ENCODE measurements at regions not wholly inside any gene's neighbourhood (a gene's known extent, or its start where the extent isn't known, plus 50 kb on each side); places are given as distances from the start of the nearest gene placed in this dataset.
A peak's percentile ranks its signal among the peaks of the same experiment; 100 is the strongest.

GRCh38 chr9:38162332-38163211 is 93.5 kb upstream of the SHB start:
- H3K4me3 ChIP-seq (ENCODE audit: low read depth, low read length) = no peak overlapping the region
- no peak for DNase-seq (ENCODE audit: low read depth)
- TF ChIP-seq CTCF (IDR thresholded peaks at IDR 0.05; ENCODE audit: low read depth, low read length, missing control alignments) = no peak

GRCh38 chr9:38160613-38161215 is 91.7 kb upstream of the SHB start:
- no peak overlapping the region for H3K4me3 ChIP-seq (ENCODE audit: low read depth, low read length)
- peak; percentile 37 for DNase-seq (ENCODE audit: low read depth)
- TF ChIP-seq CTCF (IDR thresholded peaks at IDR 0.05; ENCODE audit: low read depth, low read length, missing control alignments) = peak; percentile 94

- no peak overlapping the region for H3K4me3 ChIP-seq (ENCODE audit: low read depth, low read length)
- no peak for DNase-seq (ENCODE audit: low read depth)
- TF ChIP-seq CTCF (IDR thresholded peaks at IDR 0.05; ENCODE audit: low read depth, low read length, missing control alignments) = no peak
These were observed 90.6 kb upstream of the SHB start for GRCh38 chr9:38159599-38159998.

- H3K4me3 ChIP-seq (ENCODE audit: low read depth, low read length) = no peak overlapping the region
These were observed 89.6 kb upstream of the SHB start for GRCh38 chr9:38158628-38159027.

GRCh38 chr9:38157711-38158110 is 88.7 kb upstream of the SHB start:
- H3K4me3 ChIP-seq (ENCODE audit: low read depth, low read length) = no peak overlapping the region
- no peak for DNase-seq (ENCODE audit: low read depth)
- no peak for TF ChIP-seq CTCF (IDR thresholded peaks at IDR 0.05; ENCODE audit: low read depth, low read length, missing control alignments)

More at GRCh38 chr9:38158628-38159027, 89.6 kb upstream of the SHB start:
- no peak for TF ChIP-seq CTCF (IDR thresholded peaks at IDR 0.05; ENCODE audit: low read depth, low read length, missing control alignments)
- no peak for DNase-seq (ENCODE audit: low read depth)

GRCh38 chr9:38154501-38155421 is 85.7 kb upstream of the SHB start:
- H3K4me3 ChIP-seq (ENCODE audit: low read depth, low read length) = no peak overlapping the region
- no peak for DNase-seq (ENCODE audit: low read depth)
- no peak for TF ChIP-seq CTCF (IDR thresholded peaks at IDR 0.05; ENCODE audit: low read depth, low read length, missing control alignments)

All from GM12864 (cell line).